WTC11 (cell line): ENCODE measurements at regions not wholly inside any gene's neighbourhood (a gene's known extent, or its start where the extent isn't known, plus 50 kb on each side); places are given as distances from the start of the nearest gene placed in this dataset.

ENCODE experiments used
- ATAC-seq: fragments of 200-7000 bp; cut with Tn5 transposase; 2 replicates; pipeline ENCODE4 v1.10.0; 2021; ENCODE audit warnings: mild to moderate bottlenecking, moderate library complexity
- CTCF ChIA-PET: fragments of 300-600 bp; sonication (Branson Sonifier 250); formaldehyde crosslinking; loops from one replicate; lab custom pipeline; 2021; ENCODE audit warnings: antibody characterized with exemption; lab: Charles Lee
- POLR2A ChIA-PET: fragments of 350-600 bp; sonication (Branson Sonifier 250); formaldehyde crosslinking; loops from one replicate; lab custom pipeline; 2021; ENCODE audit warnings: antibody characterized with exemption; lab: Charles Lee
- DNase-seq: peaks from one replicate; pipeline ENCODE4 v3.0.0; 2021; ENCODE audit warnings: low spot score
- H3K27ac Mint-ChIP-seq: 2 replicates; pipeline ENCODE4 v1.8.0; 2021; ENCODE audit warnings: mixed read lengths
- H3K27me3 Mint-ChIP-seq: 2 replicates; pipeline ENCODE4 v1.8.0; 2021; ENCODE audit warnings: low read depth, mild to moderate bottlenecking, moderate library complexity, mixed read lengths
- H3K36me3 Mint-ChIP-seq: 2 replicates; pipeline ENCODE4 v1.8.0; 2021; ENCODE audit warnings: mixed read lengths
- H3K4me1 Mint-ChIP-seq: 2 replicates; pipeline ENCODE4 v1.8.0; 2022; ENCODE audit warnings: mixed read lengths
- H3K4me3 Mint-ChIP-seq: 2 replicates; pipeline ENCODE4 v1.8.0; 2021; ENCODE audit warnings: mild to moderate bottlenecking, moderate library complexity, mixed read lengths
- H3K9me3 Mint-ChIP-seq: 2 replicates; pipeline ENCODE4 v1.8.0; 2021; ENCODE audit warnings: mixed read lengths
- AFF4 ChIP-seq: sonication (generic); formaldehyde crosslinking; IDR thresholded peaks from 2 replicates; pipeline ENCODE4 v1.8.1; 2023; ENCODE audit warnings: mild to moderate bottlenecking, missing genetic modification reagents, borderline replicate concordance
- CREB1 ChIP-seq: sonication (generic); formaldehyde crosslinking; IDR thresholded peaks from 2 replicates; pipeline ENCODE4 v1.8.0; 2023; ENCODE audit warnings: mild to moderate bottlenecking, missing genetic modification reagents
- CREM ChIP-seq: sonication (generic); formaldehyde crosslinking; IDR thresholded peaks from 2 replicates; pipeline ENCODE4 v1.8.1; 2022; ENCODE audit warnings: mild to moderate bottlenecking, missing genetic modification reagents, moderate library complexity
- FOXK1 ChIP-seq: sonication (generic); formaldehyde crosslinking; IDR thresholded peaks from 2 replicates; pipeline ENCODE4 v1.8.0; 2022; ENCODE audit warnings: mild to moderate bottlenecking, moderate library complexity, missing genetic modification reagents
- GRHL2 ChIP-seq: fragments of 250-450 bp; sonication (Bioruptor Pico); IDR thresholded peaks from 2 replicates; pipeline ENCODE4 v1.8.0; 2022; ENCODE audit warnings: mild to moderate bottlenecking, moderate library complexity; ENCODE audit not compliant: insufficient replicate concordance, severe bottlenecking
- HMGA2 ChIP-seq: fragments of 250-450 bp; sonication (Bioruptor Pico); IDR thresholded peaks from 2 replicates; pipeline ENCODE4 v1.4.0; 2021; ENCODE audit warnings: mild to moderate bottlenecking, moderate library complexity
- IRF2 ChIP-seq: sonication (generic); formaldehyde crosslinking; IDR thresholded peaks from 2 replicates; pipeline ENCODE4 v1.8.0; 2022; ENCODE audit warnings: low read depth, missing genetic modification reagents, borderline replicate concordance
- KAT7 ChIP-seq: sonication (generic); formaldehyde crosslinking; IDR thresholded peaks from 2 replicates; pipeline ENCODE4 v1.8.1; 2023; ENCODE audit warnings: missing genetic modification reagents, mild to moderate bottlenecking, borderline replicate concordance
- NR2C2 ChIP-seq: sonication (generic); formaldehyde crosslinking; IDR thresholded peaks from 2 replicates; pipeline ENCODE4 v1.8.0; 2022; ENCODE audit warnings: mild to moderate bottlenecking, missing genetic modification reagents
- OVOL2 ChIP-seq: fragments of 250-450 bp; sonication (Bioruptor Pico); IDR thresholded peaks from 2 replicates; pipeline ENCODE4 v1.9.0; 2021; ENCODE audit warnings: mild to moderate bottlenecking, borderline replicate concordance
- SOX15 ChIP-seq: fragments of 250-450 bp; sonication (Bioruptor Pico); IDR thresholded peaks from 2 replicates; pipeline ENCODE4 v1.9.0; 2021; ENCODE audit warnings: mild to moderate bottlenecking
- TCF7 ChIP-seq: sonication (generic); formaldehyde crosslinking; IDR thresholded peaks from 2 replicates; pipeline ENCODE4 v1.8.0; 2022; ENCODE audit warnings: mild to moderate bottlenecking, low read depth, missing genetic modification reagents, moderate library complexity
- ZBTB21 ChIP-seq: sonication (generic); formaldehyde crosslinking; IDR thresholded peaks from 2 replicates; pipeline ENCODE4 v1.8.1; 2023; ENCODE audit warnings: mild to moderate bottlenecking, missing genetic modification reagents, borderline replicate concordance
- ZNF232 ChIP-seq: sonication (generic); formaldehyde crosslinking; IDR thresholded peaks from 2 replicates; pipeline ENCODE4 v1.8.0; 2022; ENCODE audit warnings: mild to moderate bottlenecking, missing genetic modification reagents
- ZNF263 ChIP-seq: sonication (generic); formaldehyde crosslinking; IDR thresholded peaks from 2 replicates; pipeline ENCODE4 v1.8.1; 2022; ENCODE audit warnings: low read depth, mild to moderate bottlenecking, moderate library complexity, missing genetic modification reagents
- ZNF396 ChIP-seq: fragments of 250-450 bp; sonication (Bioruptor Pico); IDR thresholded peaks from 2 replicates; pipeline ENCODE4 v1.8.0; 2021; ENCODE audit warnings: mild to moderate bottlenecking, moderate library complexity, borderline replicate concordance
- ZNF423 ChIP-seq: fragments of 250-450 bp; sonication (Bioruptor Pico); IDR thresholded peaks from 2 replicates; pipeline ENCODE4 v2.1.2; 2022; ENCODE audit warnings: mild to moderate bottlenecking, moderate library complexity
- ZNF425 ChIP-seq: fragments of 250-450 bp; sonication (Bioruptor Pico); conservative IDR thresholded peaks from 2 replicates; pipeline ENCODE4 v1.9.0; 2021; ENCODE audit warnings: mild to moderate bottlenecking
- ZNF512 ChIP-seq: sonication (generic); formaldehyde crosslinking; IDR thresholded peaks from 2 replicates; pipeline ENCODE4 v1.8.1; 2022; ENCODE audit warnings: missing genetic modification reagents, borderline replicate concordance
- TF ChIP-seq, protein P1 (sequence below): sonication (generic); formaldehyde crosslinking; IDR thresholded peaks from 2 replicates; pipeline ENCODE4 v1.8.1; 2022; ENCODE audit warnings: mild to moderate bottlenecking, moderate library complexity, missing genetic modification reagents
- TF ChIP-seq, protein P2 (sequence below): sonication (generic); formaldehyde crosslinking; IDR thresholded peaks from 2 replicates; pipeline ENCODE4 v1.8.0; 2023; ENCODE audit warnings: missing genetic modification reagents
- TF ChIP-seq, protein P3 (sequence below): fragments of 250-450 bp; sonication (Bioruptor Pico); IDR thresholded peaks from 2 replicates; pipeline ENCODE4 v1.9.0; 2021; ENCODE audit warnings: mild to moderate bottlenecking
- TF ChIP-seq, protein P4 (sequence below): sonication (generic); formaldehyde crosslinking; IDR thresholded peaks from 2 replicates; pipeline ENCODE4 v1.8.1; 2023; ENCODE audit warnings: mild to moderate bottlenecking, missing genetic modification reagents

GRCh38 chr2:42944779-42945415 is 152.5 kb upstream of the HAAO start:
- Mint-ChIP-seq H3K27ac (no peak overlapping the region), H3K4me3 (no peak overlapping the region), H3K27me3 (no peaks in the 10 kb centered on the region), H3K9me3 (no peaks in the 10 kb centered on the region), H3K36me3 (no peaks in the 10 kb centered on the region), H3K4me1 (no peaks in the 10 kb centered on the region)
- DNase-seq, result no peak
- ChIA-PET CTCF (interaction anchor here (0.5 to 2.4 kb wide), 8 partner anchors 13 to 182 kb away, joined by 3 to 15 read pairs (median 5); no protein-coding TSS in a partner anchor), POLR2A (no interaction called here)
- TF ChIP-seq, protein P1, sequence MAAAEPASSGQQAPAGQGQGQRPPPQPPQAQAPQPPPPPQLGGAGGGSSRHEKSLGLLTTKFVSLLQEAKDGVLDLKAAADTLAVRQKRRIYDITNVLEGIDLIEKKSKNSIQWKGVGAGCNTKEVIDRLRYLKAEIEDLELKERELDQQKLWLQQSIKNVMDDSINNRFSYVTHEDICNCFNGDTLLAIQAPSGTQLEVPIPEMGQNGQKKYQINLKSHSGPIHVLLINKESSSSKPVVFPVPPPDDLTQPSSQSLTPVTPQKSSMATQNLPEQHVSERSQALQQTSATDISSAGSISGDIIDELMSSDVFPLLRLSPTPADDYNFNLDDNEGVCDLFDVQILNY (CRISPR knock-in tag), result no peak
- TF ChIP-seq KAT7 (CRISPR knock-in tag), result no peak
- TF ChIP-seq ZNF425 (CRISPR knock-in tag), result no peak
- no peak for TF ChIP-seq TCF7
- TF ChIP-seq HMGA2 (CRISPR knock-in tag), result no peak
- TF ChIP-seq OVOL2 (CRISPR knock-in tag), result no peak
- no peak for TF ChIP-seq CREB1 (CRISPR knock-in tag)
- ATAC-seq, result peak; percentile 63

- H3K27ac Mint-ChIP-seq, result no peak overlapping the region
- H3K4me1 Mint-ChIP-seq, result no peaks in the 10 kb centered on the region
- no peak for DNase-seq
- H3K9me3 Mint-ChIP-seq, result no peaks in the 10 kb centered on the region
- ChIA-PET POLR2A (no interaction called here), CTCF (interaction anchor here (1.6 kb wide), 1 partner anchor 14 kb away, joined by 7 read pairs; no protein-coding TSS in a partner anchor)
- H3K4me3 Mint-ChIP-seq, result no peak overlapping the region
- H3K27me3 Mint-ChIP-seq, result no peaks in the 10 kb centered on the region
- no peak for ATAC-seq
- no peaks in the 10 kb centered on the region for H3K36me3 Mint-ChIP-seq
- TF ChIP-seq, protein P2, sequence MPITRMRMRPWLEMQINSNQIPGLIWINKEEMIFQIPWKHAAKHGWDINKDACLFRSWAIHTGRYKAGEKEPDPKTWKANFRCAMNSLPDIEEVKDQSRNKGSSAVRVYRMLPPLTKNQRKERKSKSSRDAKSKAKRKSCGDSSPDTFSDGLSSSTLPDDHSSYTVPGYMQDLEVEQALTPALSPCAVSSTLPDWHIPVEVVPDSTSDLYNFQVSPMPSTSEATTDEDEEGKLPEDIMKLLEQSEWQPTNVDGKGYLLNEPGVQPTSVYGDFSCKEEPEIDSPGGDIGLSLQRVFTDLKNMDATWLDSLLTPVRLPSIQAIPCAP (CRISPR knock-in tag), result no peak
- TF ChIP-seq ZNF232 (CRISPR knock-in tag) (no peak), FOXK1 (CRISPR knock-in tag) (no peak), GRHL2 (CRISPR knock-in tag) (no peak), ZNF512 (CRISPR knock-in tag) (no peak), CREM (no peak), AFF4 (CRISPR knock-in tag) (no peak), IRF2 (CRISPR knock-in tag) (no peak), ZBTB21 (no peak), SOX15 (no peak), NR2C2 (no peak), ZNF396 (no peak), ZNF263 (CRISPR knock-in tag) (no peak), ZNF423 (CRISPR knock-in tag) (no peak)
- TF ChIP-seq, protein P3, sequence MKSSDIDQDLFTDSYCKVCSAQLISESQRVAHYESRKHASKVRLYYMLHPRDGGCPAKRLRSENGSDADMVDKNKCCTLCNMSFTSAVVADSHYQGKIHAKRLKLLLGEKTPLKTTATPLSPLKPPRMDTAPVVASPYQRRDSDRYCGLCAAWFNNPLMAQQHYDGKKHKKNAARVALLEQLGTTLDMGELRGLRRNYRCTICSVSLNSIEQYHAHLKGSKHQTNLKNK (CRISPR knock-in tag), result no peak
- TF ChIP-seq, protein P4, sequence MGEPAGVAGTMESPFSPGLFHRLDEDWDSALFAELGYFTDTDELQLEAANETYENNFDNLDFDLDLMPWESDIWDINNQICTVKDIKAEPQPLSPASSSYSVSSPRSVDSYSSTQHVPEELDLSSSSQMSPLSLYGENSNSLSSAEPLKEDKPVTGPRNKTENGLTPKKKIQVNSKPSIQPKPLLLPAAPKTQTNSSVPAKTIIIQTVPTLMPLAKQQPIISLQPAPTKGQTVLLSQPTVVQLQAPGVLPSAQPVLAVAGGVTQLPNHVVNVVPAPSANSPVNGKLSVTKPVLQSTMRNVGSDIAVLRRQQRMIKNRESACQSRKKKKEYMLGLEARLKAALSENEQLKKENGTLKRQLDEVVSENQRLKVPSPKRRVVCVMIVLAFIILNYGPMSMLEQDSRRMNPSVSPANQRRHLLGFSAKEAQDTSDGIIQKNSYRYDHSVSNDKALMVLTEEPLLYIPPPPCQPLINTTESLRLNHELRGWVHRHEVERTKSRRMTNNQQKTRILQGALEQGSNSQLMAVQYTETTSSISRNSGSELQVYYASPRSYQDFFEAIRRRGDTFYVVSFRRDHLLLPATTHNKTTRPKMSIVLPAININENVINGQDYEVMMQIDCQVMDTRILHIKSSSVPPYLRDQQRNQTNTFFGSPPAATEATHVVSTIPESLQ (CRISPR knock-in tag), result no peak
Observed at GRCh38 chr2:42942990-42943493, 150.7 kb upstream of the HAAO start.
